Ishikawa (cell line): ENCODE measurements at regions not wholly inside any gene's neighbourhood (a gene's known extent, or its start where the extent isn't known, plus 50 kb on each side); places are given as distances from the start of the nearest gene placed in this dataset.

Source experiments
- CEBPB ChIP-seq: IDR thresholded peaks from 2 replicates; pipeline ENCODE4 v1.6.1; 2012
- CREB1 ChIP-seq: IDR thresholded peaks from 2 replicates; pipeline ENCODE4 v1.6.1; 2012; ENCODE audit warnings: low read depth
- EGR1 ChIP-seq: IDR thresholded peaks from 2 replicates; pipeline ENCODE4 v1.6.1; 2012
- EP300 ChIP-seq: IDR thresholded peaks from 2 replicates; pipeline ENCODE4 v1.6.1; 2012; ENCODE audit warnings: borderline replicate concordance
- FOXM1 ChIP-seq: IDR thresholded peaks from 2 replicates; pipeline ENCODE4 v1.6.1; 2012; ENCODE audit warnings: low read depth, borderline replicate concordance
- MAX ChIP-seq: IDR thresholded peaks from 2 replicates; pipeline ENCODE4 v1.6.1; 2012
- NFIC ChIP-seq: IDR thresholded peaks from 2 replicates; pipeline ENCODE4 v1.6.1; 2012
- RAD21 ChIP-seq: IDR thresholded peaks from 2 replicates; pipeline ENCODE4 v1.6.1; 2012; ENCODE audit warnings: low read depth
- REST ChIP-seq: IDR thresholded peaks from 2 replicates; pipeline ENCODE4 v1.6.1; 2012; ENCODE audit warnings: low read depth, mild to moderate bottlenecking
- TAF1 ChIP-seq: IDR thresholded peaks from 2 replicates; pipeline ENCODE4 v1.6.1; 2012; ENCODE audit warnings: low read depth, mild to moderate bottlenecking
- TCF12 ChIP-seq: IDR thresholded peaks from 2 replicates; pipeline ENCODE4 v1.6.1; 2012; ENCODE audit warnings: low read depth
- TEAD4 ChIP-seq: IDR thresholded peaks from 2 replicates; pipeline ENCODE4 v1.6.1; 2012
- YY1 ChIP-seq: IDR thresholded peaks from 2 replicates; pipeline ENCODE4 v1.6.1; 2012; ENCODE audit warnings: low read depth
- ZBTB7A ChIP-seq: IDR thresholded peaks from 2 replicates; pipeline ENCODE4 v1.6.1; 2012; ENCODE audit warnings: low read depth
- TF ChIP-seq, protein P1 (sequence below): IDR thresholded peaks from 2 replicates; pipeline ENCODE4 v1.6.1; 2012

GRCh38 chr2:5504756-5505155 is 187.4 kb upstream of the SOX11 start:
- TF ChIP-seq TEAD4 (no peak), ZBTB7A (no peak), FOXM1 (no peak), TCF12 (no peak)

- TF ChIP-seq RAD21, result no peak
- no peak for TF ChIP-seq NFIC
- no peak for TF ChIP-seq FOXM1
- no peak for TF ChIP-seq EP300
- no peak for TF ChIP-seq CREB1
- TF ChIP-seq TEAD4, result no peak
- TF ChIP-seq, protein P1, sequence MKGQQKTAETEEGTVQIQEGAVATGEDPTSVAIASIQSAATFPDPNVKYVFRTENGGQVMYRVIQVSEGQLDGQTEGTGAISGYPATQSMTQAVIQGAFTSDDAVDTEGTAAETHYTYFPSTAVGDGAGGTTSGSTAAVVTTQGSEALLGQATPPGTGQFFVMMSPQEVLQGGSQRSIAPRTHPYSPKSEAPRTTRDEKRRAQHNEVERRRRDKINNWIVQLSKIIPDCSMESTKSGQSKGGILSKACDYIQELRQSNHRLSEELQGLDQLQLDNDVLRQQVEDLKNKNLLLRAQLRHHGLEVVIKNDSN, result no peak
- no peak for TF ChIP-seq EGR1
- no peak for TF ChIP-seq TCF12
- no peak for TF ChIP-seq YY1
- no peak for TF ChIP-seq TAF1
- TF ChIP-seq REST, result no peak
- no peak for TF ChIP-seq CEBPB
- no peak for TF ChIP-seq MAX
These were observed 184.8 kb upstream of the SOX11 start for GRCh38 chr2:5507367-5507766.

DNA sequence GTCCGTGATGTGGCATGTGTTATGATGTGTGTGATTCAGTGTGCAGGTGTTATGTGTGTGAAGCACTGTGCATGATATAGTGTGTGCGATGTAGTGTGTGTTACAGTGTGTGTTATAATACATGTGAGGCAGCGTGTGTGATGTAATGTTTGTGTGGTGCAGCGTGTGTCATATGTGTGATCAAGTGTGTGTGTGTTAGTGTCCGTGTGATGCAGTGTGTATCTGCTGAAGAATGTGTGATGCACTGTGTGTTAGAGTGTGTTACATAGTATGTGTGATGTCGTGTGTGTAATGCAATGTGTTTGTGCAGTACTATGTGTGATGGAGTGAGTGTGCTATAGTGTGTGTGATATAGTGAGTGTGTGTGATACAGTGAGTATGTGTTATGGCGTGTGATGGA is 182.8 kb upstream of the SOX11 start:
- no peak for TF ChIP-seq CEBPB
- TF ChIP-seq TCF12, result no peak
- no peak for TF ChIP-seq NFIC
- no peak for TF ChIP-seq YY1
- TF ChIP-seq EP300, result no peak
- no peak for TF ChIP-seq TAF1
- TF ChIP-seq, protein P1, result no peak
- TF ChIP-seq CREB1, result no peak

- TF ChIP-seq YY1 (no peak), CREB1 (no peak), RAD21 (no peak), EGR1 (no peak), CEBPB (no peak), FOXM1 (no peak), MAX (no peak), TCF12 (no peak), REST (no peak), TEAD4 (no peak), NFIC (no peak), ZBTB7A (no peak), TAF1 (no peak)
- TF ChIP-seq, protein P1, result no peak
These were observed 182.1 kb upstream of the SOX11 start for GRCh38 chr2:5510082-5510481.

- TF ChIP-seq TAF1, result no peak
- no peak for TF ChIP-seq CREB1
These were observed 176.5 kb upstream of the SOX11 start for GRCh38 chr2:5515693-5516092.

GRCh38 chr2:5519286-5519685 is 172.9 kb upstream of the SOX11 start:
- TF ChIP-seq EGR1 (no peak), REST (no peak), CEBPB (no peak), FOXM1 (no peak), ZBTB7A (no peak)
- TF ChIP-seq, protein P1, result no peak
